HCT116 (cell line): ENCODE measurements at regions not wholly inside any gene's neighbourhood (a gene's known extent, or its start where the extent isn't known, plus 50 kb on each side); places are given as distances from the start of the nearest gene placed in this dataset.

Source experiments
- ATAC-seq: fragments of 200-7000 bp; cut with Tn5 transposase; 2 replicates; pipeline ENCODE4 v1.9.1; 2020; ENCODE audit warnings: mild to moderate bottlenecking, moderate library complexity
- BruUV-seq: library from RNA; stranded (reverse); fragments of 400-500 nt; replicated peaks from 2 replicates; lab custom pipeline; 2021; lab: Mats Ljungman, UMichigan
- CTCF ChIA-PET: fragments of 300-600 bp; sonication (Branson Sonifier 250); formaldehyde crosslinking; loops from one replicate; lab custom pipeline; 2021; ENCODE audit warnings: antibody characterized with exemption; lab: Charles Lee
- POLR2A ChIA-PET: fragments of 300-600, 350-600 bp; sonication (Branson Sonifier 250); formaldehyde crosslinking; loops from one replicate; lab custom pipeline; 2021; ENCODE audit warnings: antibody characterized with exemption; lab: Charles Lee
- RAD21 ChIA-PET, 2 experiments: fragments of 300-600 bp; sonication (Branson Sonifier 250); formaldehyde crosslinking; loops; one replicate each; lab custom pipeline; 2023; ENCODE audit warnings: low total read pairs in 2 of 2; ENCODE audit not compliant: uncharacterized antibody in 2 of 2, unreplicated experiment in 2 of 2, low non-redundant PET in 1 of 2; lab: Charles Lee
- DNase-seq: peaks from one replicate; pipeline ENCODE4 v3.0.0-alpha.2; 2010; ENCODE audit warnings: low read depth, low spot score
- H2AFZ ChIP-seq: fragments of 200-600 bp; shearing (Covaris generic), sonication (generic); 2 replicates; pipeline ENCODE4 v1.6.1; 2017; ENCODE audit warnings: low read depth, mixed run types, mixed read lengths, antibody characterized with exemption, low read length; ENCODE audit not compliant: poor library complexity, severe bottlenecking
- H3K27ac ChIP-seq: 2 replicates; pipeline ENCODE4 v1.5.1; 2012; ENCODE audit warnings: low read depth, low read length
- H3K27me3 ChIP-seq: fragments of 200-600 bp; sonication (generic); 2 replicates; pipeline ENCODE4 v1.6.1; 2016; ENCODE audit warnings: mixed run types, low read length, mixed read lengths; ENCODE audit not compliant: insufficient read depth
- H3K36me3 ChIP-seq, 2 experiments: fragments of 200-500 bp in 1 of 2; fragments of 200-600 bp in 1 of 2; sonication (Bioruptor generic) in 1 of 2; sonication (generic) in 1 of 2; 2 replicates each; pipeline versions ENCODE4 v1.5.1 to v1.6.1; 2014 to 2016; ENCODE audit warnings: low read length in 2 of 2, inconsistent platforms in 1 of 2, mixed read lengths in 1 of 2, mixed run types in 1 of 2; ENCODE audit not compliant: insufficient read depth in 2 of 2, control insufficient read depth in 1 of 2
- H3K4me1 ChIP-seq, 2 experiments: fragments of 200-600 bp in 1 of 2; sonication (generic) in 1 of 2; 2 replicates each; pipeline versions ENCODE4 v1.5.1 to v1.6.1; 2012 to 2017; ENCODE audit warnings: low read length in 2 of 2, inconsistent platforms in 1 of 2, mild to moderate bottlenecking in 1 of 2, mixed read lengths in 1 of 2, mixed run types in 1 of 2, moderate library complexity in 1 of 2; ENCODE audit not compliant: insufficient read depth in 2 of 2, control insufficient read depth in 1 of 2
- H3K4me2 ChIP-seq: fragments of 200-600 bp; sonication (generic); 2 replicates; pipeline ENCODE4 v1.6.1; 2017; ENCODE audit warnings: mixed run types, low read length, mixed read lengths
- H3K4me3 ChIP-seq, 2 experiments: fragments of 200-600 bp in 1 of 2; sonication (generic) in 1 of 2; replicated peaks in 1 of 2; 2 replicates each; pipeline ENCODE4 v1.5.1; 2011 to 2016; ENCODE audit warnings: low read length in 2 of 2, control low read depth in 1 of 2, low read depth in 1 of 2, mild to moderate bottlenecking in 1 of 2, mixed read lengths in 1 of 2, mixed run types in 1 of 2
- H3K79me2 ChIP-seq: fragments of 200-600 bp; sonication (generic); 2 replicates; pipeline ENCODE4 v1.6.1; 2017; ENCODE audit warnings: mild to moderate bottlenecking, mixed run types, low read length, moderate library complexity, mixed read lengths; ENCODE audit not compliant: insufficient read depth
- H3K9ac ChIP-seq: fragments of 200-600 bp; sonication (generic); 2 replicates; pipeline ENCODE4 v1.6.1; 2016; ENCODE audit warnings: low read length, mixed read lengths
- H3K9me2 ChIP-seq: fragments of 200-600 bp; sonication (generic), shearing (Covaris generic); 2 replicates; pipeline ENCODE4 v1.6.1; 2017; ENCODE audit warnings: mixed run types, mild to moderate bottlenecking, moderate library complexity; ENCODE audit not compliant: insufficient read depth
- H3K9me3 ChIP-seq, 2 experiments: fragments of 200-500 bp in 1 of 2; fragments of 200-600 bp in 1 of 2; sonication (Bioruptor generic) in 1 of 2; sonication (generic) in 1 of 2; 2 replicates each; pipeline ENCODE4 v1.6.1; 2014 to 2017; ENCODE audit warnings: low read length in 2 of 2, mixed read lengths in 2 of 2, inconsistent platforms in 1 of 2, low read depth in 1 of 2, mild to moderate bottlenecking in 1 of 2, mixed run types in 1 of 2, moderate library complexity in 1 of 2; ENCODE audit not compliant: control insufficient read depth in 1 of 2, insufficient read depth in 1 of 2
- H4K20me1 ChIP-seq: fragments of 200-600 bp; sonication (generic), shearing (Covaris generic); 2 replicates; pipeline ENCODE4 v1.6.1; 2017; ENCODE audit warnings: mixed run types, mild to moderate bottlenecking, moderate library complexity; ENCODE audit not compliant: insufficient read depth
- ATF3 ChIP-seq: IDR thresholded peaks from 2 replicates; pipeline ENCODE4 v1.6.1; 2012
- CBX3 ChIP-seq: IDR thresholded peaks from 2 replicates; pipeline ENCODE4 v1.6.1; 2012; ENCODE audit warnings: low read depth
- CEBPB ChIP-seq: IDR thresholded peaks from 2 replicates; pipeline ENCODE4 v1.6.1; 2012; ENCODE audit warnings: low read depth
- CTCF ChIP-seq, 3 experiments: fragments of 200-600 bp in 1 of 3; sonication (generic) in 1 of 3; IDR thresholded peaks in 2 of 3; conservative IDR thresholded peaks in 1 of 3; 2 replicates each; pipeline ENCODE4 v1.5.1; 2012 to 2017; ENCODE audit warnings: low read depth in 2 of 3, low read length in 2 of 3, antibody characterized with exemption in 1 of 3, borderline replicate concordance in 1 of 3, control low read depth in 1 of 3, mild to moderate bottlenecking in 1 of 3, mixed read lengths in 1 of 3, mixed run types in 1 of 3, moderate library complexity in 1 of 3; ENCODE audit not compliant: insufficient read depth in 1 of 3
- EGR1 ChIP-seq: IDR thresholded peaks from 2 replicates; pipeline ENCODE4 v1.6.1; 2012; ENCODE audit warnings: low read depth
- ELF1 ChIP-seq: IDR thresholded peaks from 2 replicates; pipeline ENCODE4 v1.6.1; 2012; ENCODE audit warnings: low read depth, borderline replicate concordance
- FOSL1 ChIP-seq: IDR thresholded peaks from 2 replicates; pipeline ENCODE4 v1.6.1; 2012; ENCODE audit warnings: low read depth
- JUND ChIP-seq: IDR thresholded peaks from 2 replicates; pipeline ENCODE4 v1.6.1; 2012
- MAX ChIP-seq: IDR thresholded peaks from 2 replicates; pipeline ENCODE4 v1.6.1; 2012
- POLR2A ChIP-seq: IDR thresholded peaks from 2 replicates; pipeline ENCODE4 v1.7.0; 2011; ENCODE audit warnings: borderline replicate concordance; ENCODE audit not compliant: insufficient read depth, insufficient read length; ENCODE audit errors: extremely low read depth
- POLR2AphosphoS5 ChIP-seq: IDR thresholded peaks from 2 replicates; pipeline ENCODE4 v1.6.1; 2011; ENCODE audit warnings: mild to moderate bottlenecking, low read depth, low read length, moderate library complexity
- RAD21 ChIP-seq: IDR thresholded peaks from 2 replicates; pipeline ENCODE4 v1.6.1; 2012; ENCODE audit warnings: low read depth, mild to moderate bottlenecking
- SP1 ChIP-seq: IDR thresholded peaks from 2 replicates; pipeline ENCODE4 v1.6.1; 2012; ENCODE audit warnings: low read depth
- SRF ChIP-seq: IDR thresholded peaks from 2 replicates; pipeline ENCODE4 v1.6.1; 2012; ENCODE audit warnings: low read depth
- YY1 ChIP-seq: IDR thresholded peaks from 2 replicates; pipeline ENCODE4 v1.6.1; 2011; ENCODE audit warnings: low read length, low read depth, moderate library complexity, mild to moderate bottlenecking; ENCODE audit not compliant: insufficient replicate concordance; ENCODE audit errors: extremely low read depth
- ZBTB33 ChIP-seq: IDR thresholded peaks from 2 replicates; pipeline ENCODE4 v1.6.1; 2011; ENCODE audit warnings: mild to moderate bottlenecking, low read length, moderate library complexity; ENCODE audit not compliant: insufficient replicate concordance; ENCODE audit errors: extremely low read depth
- ZNF274 ChIP-seq: fragments of 200-500 bp; sonication (Bioruptor generic); IDR thresholded peaks from 2 replicates; pipeline ENCODE4 v1.6.1; 2014; ENCODE audit warnings: mild to moderate bottlenecking, low read depth, low read length, inconsistent platforms
- intact Hi-C: fragments of 100-400 bp; cut with micrococcal nuclease; formaldehyde crosslinking; loops from 2 replicates; pipeline ENCODE4 v1.10.0; 2022

GRCh38 chr3:72548981-72549380 lies 299.3 kb downstream of the SHQ1 start:
- intact Hi-C loops, result no loop called here
- Histone ChIP-seq H3K4me2 (no peak overlapping the region), H3K9ac (no peak overlapping the region), H3K9me2 (no peaks in the 10 kb centered on the region), H3K4me3 (no peak overlapping the region), H3K27ac (no peak overlapping the region), H3K36me3 (no peaks in the 10 kb centered on the region), H2AFZ (no peak overlapping the region), H4K20me1 (no peaks in the 10 kb centered on the region; the same call in 1 of the 2 replicates), H3K4me1 (no peaks in the 10 kb centered on the region), H3K9me3 (no peaks in the 10 kb centered on the region), H3K79me2 (no peaks in the 10 kb centered on the region), H3K27me3 (no peaks in the 10 kb centered on the region)
- BruUV-seq, result no TSS peak
- no peak for ATAC-seq
- TF ChIP-seq ATF3 (no peak), CBX3 (no peak), FOSL1 (no peak), JUND (no peak), SP1 (no peak), ELF1 (no peak), YY1 (no peak), SRF (no peak), MAX (no peak), ZBTB33 (no peak), POLR2A (no peak), RAD21 (no peak), EGR1 (no peak), ZNF274 (no peak), CEBPB (no peak), POLR2AphosphoS5 (no peak), CTCF (IDR thresholded peaks at IDR 0.05 in 2 of 3, conservative IDR thresholded peaks at IDR 0.05 in 1 of 3; ENCODE audit: borderline replicate concordance in 1 of 3, insufficient read depth in 1 of 3, low read depth in 2 of 3, low read length in 2 of 3) (no peak)
- RAD21 ChIA-PET, result no interaction called here
- CTCF ChIA-PET, result no interaction called here
- POLR2A ChIA-PET, result no interaction called here
- no peak for DNase-seq
